Endothelial cell of umbilical vein (primary cell): ENCODE measurements at regions not wholly inside any gene's neighbourhood (a gene's known extent, or its start where the extent isn't known, plus 50 kb on each side); places are given as distances from the start of the nearest gene placed in this dataset.

Source experiments
- BruUV-seq: library from RNA; stranded (reverse); fragments of 400-500 nt; replicated peaks from 2 replicates; lab custom pipeline; 2021; lab: Mats Ljungman, UMichigan
- CTCF ChIA-PET: fragments of 300-600, 350-600 bp; sonication (Branson Sonifier 250); formaldehyde crosslinking; loops from one replicate; lab custom pipeline; 2021; ENCODE audit warnings: antibody characterized with exemption, inconsistent platforms; lab: Charles Lee
- POLR2A ChIA-PET: fragments of 300-600, 350-600 bp; sonication (Branson Sonifier 250); formaldehyde crosslinking; loops from one replicate; lab custom pipeline; 2021; ENCODE audit warnings: antibody characterized with exemption, inconsistent platforms; lab: Charles Lee
- DNase-seq: peaks from one replicate; pipeline ENCODE4 v3.0.0-alpha.2; 2011; ENCODE audit warnings: low read depth, low spot score
- FAIRE-seq: peaks from 2 replicates; lab custom pipeline; 2011; peaks lifted over from hg19 to GRCh38; lab: Jason Lieb, UNC
- H2AFZ ChIP-seq: 2 replicates; pipeline ENCODE4 v1.6.0; 2012; ENCODE audit warnings: low read depth, low read length, control low read depth, inconsistent platforms
- H3K27ac ChIP-seq: 2 replicates; pipeline ENCODE4 v1.5.1; 2011; ENCODE audit warnings: low read depth, mild to moderate bottlenecking, control low read depth, low read length, moderate library complexity; ENCODE audit not compliant: insufficient read depth
- H3K27me3 ChIP-seq, 2 experiments: 2 replicates each; pipeline versions ENCODE4 v1.6.0 to v1.6.1; 2011; ENCODE audit warnings: low read length in 2 of 2, mixed read lengths in 1 of 2; ENCODE audit not compliant: control insufficient read depth in 2 of 2, insufficient read depth in 2 of 2
- H3K36me3 ChIP-seq, 2 experiments: 2 replicates in 1 of 2; 3 replicates in 1 of 2; pipeline ENCODE4 v1.5.1; 2011; ENCODE audit warnings: low read length in 2 of 2, mild to moderate bottlenecking in 1 of 2, moderate library complexity in 1 of 2; ENCODE audit not compliant: control insufficient read depth in 2 of 2, insufficient read depth in 2 of 2; ENCODE audit errors: extremely low read depth in 1 of 2
- H3K4me1 ChIP-seq: 3 replicates; pipeline ENCODE4 v1.5.1; 2011; ENCODE audit warnings: mild to moderate bottlenecking, low read length; ENCODE audit not compliant: control insufficient read depth, insufficient read depth; ENCODE audit errors: extremely low read depth
- H3K4me2 ChIP-seq: 2 replicates; pipeline ENCODE4 v1.6.1; 2011; ENCODE audit warnings: low read length, control low read depth, mixed read lengths; ENCODE audit not compliant: insufficient read depth
- H3K4me3 ChIP-seq, 3 experiments: fragments of 200-600 bp in 1 of 3; sonication (generic), shearing (Covaris generic) in 1 of 3; replicated peaks in 1 of 3; 2 replicates each; pipeline ENCODE4 v1.5.1; 2011 to 2016; ENCODE audit warnings: control low read depth in 3 of 3, low read length in 3 of 3, mild to moderate bottlenecking in 2 of 3, inconsistent platforms in 1 of 3, low read depth in 1 of 3, moderate library complexity in 1 of 3; ENCODE audit not compliant: insufficient read depth in 1 of 3
- H3K79me2 ChIP-seq: 2 replicates; pipeline ENCODE4 v1.6.0; 2012; ENCODE audit warnings: low read length, inconsistent platforms; ENCODE audit not compliant: control insufficient read depth, insufficient read depth
- H3K9ac ChIP-seq: replicated peaks from 2 replicates; pipeline ENCODE3; 2011; ENCODE audit warnings: low read length, control low read depth; ENCODE audit not compliant: insufficient read depth; ENCODE audit errors: extremely low read depth
- H3K9me1 ChIP-seq: replicated peaks from 3 replicates; pipeline ENCODE4 v1.6.0; 2011; ENCODE audit warnings: mild to moderate bottlenecking, low read length; ENCODE audit not compliant: control insufficient read depth, insufficient read depth; ENCODE audit errors: extremely low read depth
- H3K9me3 ChIP-seq: replicated peaks from 2 replicates; pipeline ENCODE4 v1.5.1; 2012; ENCODE audit warnings: low read length, inconsistent platforms; ENCODE audit not compliant: control insufficient read depth, insufficient read depth
- H4K20me1 ChIP-seq: replicated peaks from 2 replicates; pipeline ENCODE3; 2011; ENCODE audit warnings: mild to moderate bottlenecking, low read length; ENCODE audit not compliant: control insufficient read depth, insufficient read depth; ENCODE audit errors: extremely low read depth
- CTCF ChIP-seq, 2 donors: IDR thresholded peaks; 1 replicate in 1 of 2; 2 replicates in 1 of 2; pipeline ENCODE4 v1.5.1; 2011; ENCODE audit warnings: low read length in 2 of 2, mild to moderate bottlenecking in 2 of 2, moderate library complexity in 2 of 2, control low read depth in 1 of 2, inconsistent platforms in 1 of 2, low read depth in 1 of 2; ENCODE audit not compliant: insufficient read depth in 1 of 2; ENCODE audit errors: extremely low read depth in 1 of 2
- EZH2 ChIP-seq: IDR thresholded peaks from 2 replicates; pipeline ENCODE4 v1.6.1; 2012; ENCODE audit warnings: borderline replicate concordance, low read depth, mild to moderate bottlenecking, moderate library complexity, low read length, inconsistent platforms; ENCODE audit not compliant: severe bottlenecking
- FOS ChIP-seq: IDR thresholded peaks from 2 replicates; pipeline ENCODE4 v1.6.1; 2011; ENCODE audit warnings: mild to moderate bottlenecking, low read length, moderate library complexity, borderline replicate concordance; ENCODE audit not compliant: insufficient read depth
- GATA2 ChIP-seq: IDR thresholded peaks from 2 replicates; pipeline ENCODE4 v1.7.0; 2011; ENCODE audit warnings: low read depth, mild to moderate bottlenecking, moderate library complexity, mixed read lengths, low read length; ENCODE audit not compliant: insufficient read length, insufficient read depth
- JUN ChIP-seq: IDR thresholded peaks from 2 replicates; pipeline ENCODE4 v1.6.1; 2011; ENCODE audit warnings: borderline replicate concordance, low read depth; ENCODE audit not compliant: insufficient read length, insufficient read depth
- MAX ChIP-seq: IDR thresholded peaks from 2 replicates; pipeline ENCODE4 v1.6.1; 2011; ENCODE audit not compliant: insufficient read depth, insufficient read length
- MYC ChIP-seq: IDR thresholded peaks from one replicate; pipeline ENCODE4 v1.6.1; 2011; ENCODE audit warnings: mild to moderate bottlenecking, low read depth, low read length
- POLR2A ChIP-seq: IDR thresholded peaks from 2 replicates; pipeline ENCODE4 v1.6.1; 2012; ENCODE audit warnings: low read depth, mild to moderate bottlenecking, control low read depth, low read length
- POLR2AphosphoS5 ChIP-seq: IDR thresholded peaks from 2 replicates; pipeline ENCODE4 v1.6.1; 2012; ENCODE audit warnings: low read depth, mild to moderate bottlenecking, control low read depth, low read length, moderate library complexity; ENCODE audit not compliant: insufficient read depth
- dilution Hi-C: fragments of 300-500 bp; cut with MboI; formaldehyde crosslinking; loops from one replicate; pipeline ENCODE4 v1.15.0; 2019; ENCODE audit warnings: low sequenced_read_pairs; ENCODE audit not compliant: extremely low pct_ligation_motif_present
- intact Hi-C: fragments of 100-400 bp; cut with micrococcal nuclease; formaldehyde crosslinking; loops from one replicate; pipeline ENCODE4 v1.10.0; 2022

GRCh38 chr13:31978021-31978420 lies 53.6 kb upstream of the FRY start:
- TF ChIP-seq JUN (no peak), POLR2AphosphoS5 (no peak), FOS (no peak), CTCF (IDR thresholded peaks at IDR 0.05; ENCODE audit: extremely low read depth in 1 of 2, insufficient read depth in 1 of 2, low read depth in 1 of 2, low read length in 2 of 2) (no peak), MAX (no peak), MYC (no peak), POLR2A (no peak), GATA2 (no peak), EZH2 (no peak)
- Histone ChIP-seq H3K27ac (no peak overlapping the region), H3K36me3 (no peaks in the 10 kb centered on the region), H3K27me3 (peaks cover 0 to 6% of the 10 kb centered on the region in 2 experiments), H3K9ac (no peak overlapping the region), H2AFZ (no peak overlapping the region), H3K4me1 (no peaks in the 10 kb centered on the region), H3K79me2 (no peaks in the 10 kb centered on the region), H3K4me3 (no peak overlapping the region), H3K9me3 (no peaks in the 10 kb centered on the region), H3K4me2 (no peak overlapping the region), H3K9me1 (no peaks in the 10 kb centered on the region), H4K20me1 (no peaks in the 10 kb centered on the region)
- intact Hi-C loops (no loop called here), dilution Hi-C loops (no loop called here)
- POLR2A ChIA-PET, result no interaction called here
- CTCF ChIA-PET, result interaction anchor here (1.0 kb wide), 1 partner anchor 68 kb away, joined by 3 read pairs; no protein-coding TSS in a partner anchor
- no peak for DNase-seq
- no TSS peak for BruUV-seq
- FAIRE-seq, result no peak
